GM21390 (cell line): ENCODE measurements at regions not wholly inside any gene's neighbourhood (a gene's known extent, or its start where the extent isn't known, plus 50 kb on each side); places are given as distances from the start of the nearest gene placed in this dataset.

Experiments used
- ATAC-seq: cut with Tn5 transposase; IDR thresholded peaks from one replicate; pipeline ENCODE4 v1.9.1; 2021; ENCODE audit not compliant: unreplicated experiment

GRCh38 chr4:130266814-130267213, 1170.9 kb downstream of the C4orf33 start:
- ATAC-seq = no peak

- ATAC-seq = no peak
Measured at GRCh38 chr4:130288576-130288975, 1192.6 kb downstream of the C4orf33 start.

GRCh38 chr4:130293692-130294091, 1197.7 kb downstream of the C4orf33 start:
- ATAC-seq = no peak

GRCh38 chr4:130296448-130296847, 1200.5 kb downstream of the C4orf33 start:
- ATAC-seq = no peak

- no peak for ATAC-seq
Measured at GRCh38 chr4:130306566-130306965, 1210.6 kb downstream of the C4orf33 start.

- no peak for ATAC-seq
Measured at GRCh38 chr4:130309221-130309620, 1213.3 kb downstream of the C4orf33 start.

GRCh38 chr4:130322439-130322838, 1226.5 kb downstream of the C4orf33 start:
- no peak for ATAC-seq

GRCh38 chr4:130329036-130329435, 1233.1 kb downstream of the C4orf33 start:
- no peak for ATAC-seq

GRCh38 chr4:130333241-130333759, 1237.3 kb downstream of the C4orf33 start:
- no peak for ATAC-seq

- ATAC-seq = no peak
Measured at GRCh38 chr4:130335417-130336194, 1239.7 kb downstream of the C4orf33 start.

- peak; percentile 61 for ATAC-seq
Measured at GRCh38 chr4:130336585-130337217, 1240.7 kb downstream of the C4orf33 start.

GRCh38 chr4:130338851-130339250, 1242.9 kb downstream of the C4orf33 start:
- no peak for ATAC-seq

- ATAC-seq = no peak
Measured at GRCh38 chr4:130349745-130350144, 1253.8 kb downstream of the C4orf33 start.

GRCh38 chr4:130356873-130357272, 1260.9 kb downstream of the C4orf33 start:
- ATAC-seq = no peak

GRCh38 chr4:130359542-130359941, 1263.6 kb downstream of the C4orf33 start:
- ATAC-seq = no peak

- ATAC-seq = no peak
Measured at GRCh38 chr4:130361616-130362015, 1265.7 kb downstream of the C4orf33 start.

GRCh38 chr4:130368668-130369067, 1272.7 kb downstream of the C4orf33 start:
- ATAC-seq = no peak

GRCh38 chr4:130393231-130393630, 1297.3 kb downstream of the C4orf33 start:
- no peak for ATAC-seq

- no peak for ATAC-seq
Measured at GRCh38 chr4:130393642-130394041, 1297.7 kb downstream of the C4orf33 start.

GRCh38 chr4:130395871-130396270, 1299.9 kb downstream of the C4orf33 start:
- ATAC-seq = no peak

GRCh38 chr4:130403221-130403620, 1307.3 kb downstream of the C4orf33 start:
- ATAC-seq = no peak

- no peak for ATAC-seq
Measured at GRCh38 chr4:130416228-130416627, 1320.3 kb downstream of the C4orf33 start.
